ENCODE measurements at regions not wholly inside any gene's neighbourhood (a gene's known extent, or its start where the extent isn't known, plus 50 kb on each side); places are given as distances from the start of the nearest gene placed in this dataset.
A peak's percentile ranks its signal among the peaks of the same experiment; 100 is the strongest.

- TF ChIP-seq SIX5 (IDR thresholded peaks at IDR 0.05; ENCODE audit: low read depth, low read length, severe bottlenecking) (no peak), SMC3 (IDR thresholded peaks at IDR 0.05; ENCODE audit: borderline replicate concordance, low read length) (no peak), E2F8 (IDR thresholded peaks at IDR 0.05; ENCODE audit: low read depth, partially characterized antibody) (no peak), SMAD1 (IDR thresholded peaks at IDR 0.05; ENCODE audit: low read depth, partially characterized antibody) (no peak), HDGF (IDR thresholded peaks at IDR 0.05) (no peak)
Measured at GRCh38 chr9:88926781-88927505, 64.3 kb upstream of the S1PR3 start (continued).

- no peaks in the 10 kb centered on the region; the same call in 1 of the 2 replicates for H3K4me1 ChIP-seq (ENCODE audit: control insufficient read depth, insufficient read depth, low read length)
- RAD21 ChIA-PET (ENCODE audit: unreplicated experiment), result no interaction called here
- in situ Hi-C loops (cut with MboI) (no loop called here), intact Hi-C loops (cut with micrococcal nuclease; ENCODE audit: unreplicated experiment) (no loop called here)
- no peaks in the 10 kb centered on the region for H4K20me1 ChIP-seq (ENCODE audit: control insufficient read depth, insufficient read depth)
- no peak overlapping the region for H3K4me2 ChIP-seq (ENCODE audit: control insufficient read depth, insufficient read depth)
- TF ChIP-seq MEF2B (IDR thresholded peaks at IDR 0.05; ENCODE audit: partially characterized antibody, poor library complexity, severe bottlenecking) (peak; percentile 77), SUZ12 (IDR thresholded peaks at IDR 0.05; ENCODE audit: unreplicated experiment) (no peak), NFIC (IDR thresholded peaks at IDR 0.05; ENCODE audit: low read depth, low read length) (peak; percentile 18; the same call in 1 of the 2 replicates), RUNX3 (IDR thresholded peaks at IDR 0.05; ENCODE audit: low read length) (peak; percentile 81), EGR1 (IDR thresholded peaks at IDR 0.05; ENCODE audit: borderline replicate concordance in 1 of 2, low read depth in 2 of 2, low read length in 2 of 2) (no peak), ATF7 (IDR thresholded peaks at IDR 0.05; ENCODE audit: low read depth) (peak; percentile 33; the same call in 1 of the 2 replicates), ZNF217 (IDR thresholded peaks at IDR 0.05) (0 out of 2 replicates have a peak, but pooled peaks have one; percentile 24), EED (IDR thresholded peaks at IDR 0.05; ENCODE audit: low read depth) (no peak), MEF2A (IDR thresholded peaks at IDR 0.05; ENCODE audit: insufficient read depth, low read depth, low read length) (peak; percentile 76), IKZF2 (IDR thresholded peaks at IDR 0.05) (peak; percentile 38 to 54; a peak in 3 of 4 replicates), SPI1 (IDR thresholded peaks at IDR 0.05; ENCODE audit: borderline replicate concordance, insufficient read depth, low read depth, low read length) (peak; percentile 57), BCL11A (IDR thresholded peaks at IDR 0.05; ENCODE audit: low read depth, low read length) (peak; percentile 55; the same call in 1 of the 2 replicates), MTA2 (IDR thresholded peaks at IDR 0.05; ENCODE audit: low read depth) (peak; percentile 85), ZNF384 (IDR thresholded peaks at IDR 0.05; ENCODE audit: borderline replicate concordance, low read depth, low read length) (no peak)
- H2AFZ ChIP-seq (ENCODE audit: control insufficient read depth, low read depth, low read length), result no peak overlapping the region
- CTCF ChIA-PET, result no interaction called here
- SMC1A ChIA-PET (ENCODE audit: uncharacterized antibody, unreplicated experiment), result no interaction called here
- H3K79me2 ChIP-seq (ENCODE audit: control insufficient read depth, insufficient read depth, low read length), result no peaks in the 10 kb centered on the region
- POLR2A ChIA-PET, result no interaction called here
- H3K9me3 ChIP-seq (replicated peaks; ENCODE audit: control insufficient read depth, insufficient read depth, low read length), result no peaks in the 10 kb centered on the region; the same call in 2 of the 3 replicates
- no peaks in the 10 kb centered on the region for H3K27me3 ChIP-seq (replicated peaks in 1 of 2; ENCODE audit: control insufficient read depth in 2 of 2, insufficient read depth in 2 of 2, low read length in 1 of 2)
- H3K4me3 ChIP-seq, result no peak overlapping the region
- FAIRE-seq, result no peak
- no TSS peak for BruUV-seq (replicated peaks)
- ATAC-seq, result peak; percentile 76
- H3K27ac ChIP-seq (ENCODE audit: control insufficient read depth, insufficient read depth), result no peak overlapping the region
- 1% methylated on average over 3 of the region's 3 CpGs for WGBS (ENCODE audit: insufficient coverage, insufficient replicate concordance, low lambda C conversion rate, missing lambda C conversion rate)
- no peak overlapping the region for H3K9ac ChIP-seq (ENCODE audit: control insufficient read depth, insufficient read depth, low read length)
- no peaks in the 10 kb centered on the region for H3K36me3 ChIP-seq (ENCODE audit: control insufficient read depth in 2 of 2, insufficient read depth in 2 of 2, low read length in 1 of 2)
- no peak for DNase-seq (ENCODE audit: low read depth, low spot score)
Measured at GRCh38 chr9:88927510-88927909, 63.8 kb upstream of the S1PR3 start.
